Renal cortical epithelial cell (primary cell): ENCODE measurements at regions not wholly inside any gene's neighbourhood (a gene's known extent, or its start where the extent isn't known, plus 50 kb on each side); places are given as distances from the start of the nearest gene placed in this dataset.
A peak's percentile ranks its signal among the peaks of the same experiment; 100 is the strongest.
"Not testable (repeated sequence)": the region's sequence is repeated elsewhere in the genome, so short reads cannot be mapped to it uniquely, and the experiment has no call there.

Source experiments
- DNase-seq: peaks from one replicate; pipeline ENCODE4 v3.0.0-alpha.2; 2011; ENCODE audit warnings: low read depth

DNA sequence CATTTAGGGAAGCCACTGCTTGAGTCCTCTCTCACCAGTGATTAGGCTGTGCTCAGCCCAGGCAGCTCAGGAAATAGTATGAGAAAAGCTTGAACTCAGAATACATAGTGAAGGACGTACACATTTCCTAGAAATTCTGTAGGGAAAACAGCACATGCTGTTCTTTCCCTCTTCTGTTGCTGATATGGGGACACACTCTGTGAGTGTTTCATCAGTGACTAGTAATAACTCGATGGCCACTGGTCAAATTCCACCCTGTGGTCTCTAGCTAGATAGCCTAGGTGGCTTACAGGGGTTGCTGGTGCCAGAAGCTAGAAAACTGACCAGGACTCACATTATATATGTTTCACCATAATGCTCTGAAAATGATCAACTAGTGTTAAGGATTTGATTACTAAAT is 259.8 kb upstream of the SOX4 start:
- DNase-seq, result no peak

- no peak for DNase-seq
These were observed 258.9 kb upstream of the SOX4 start for GRCh38 chr6:21334651-21335050.

DNA sequence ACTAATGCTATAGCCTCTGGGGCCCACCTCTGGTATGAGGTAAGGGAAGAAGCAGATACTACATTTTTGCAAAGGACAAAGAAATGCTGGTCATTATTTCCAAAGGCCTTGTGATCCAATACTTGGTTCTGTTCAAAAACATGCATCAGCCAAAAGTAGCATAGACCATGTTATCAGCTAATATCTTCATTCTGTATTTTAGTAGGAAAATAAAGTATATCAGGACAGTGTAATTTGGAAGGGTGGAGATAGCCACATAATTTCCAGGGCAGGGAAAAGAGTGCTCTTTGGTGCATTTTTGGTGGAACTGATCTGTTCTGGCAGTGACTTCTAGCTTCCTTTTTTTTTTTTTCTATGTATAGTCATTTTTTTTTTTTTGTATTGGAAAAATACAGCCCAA is 258.0 kb upstream of the SOX4 start:
- no peak for DNase-seq

DNA sequence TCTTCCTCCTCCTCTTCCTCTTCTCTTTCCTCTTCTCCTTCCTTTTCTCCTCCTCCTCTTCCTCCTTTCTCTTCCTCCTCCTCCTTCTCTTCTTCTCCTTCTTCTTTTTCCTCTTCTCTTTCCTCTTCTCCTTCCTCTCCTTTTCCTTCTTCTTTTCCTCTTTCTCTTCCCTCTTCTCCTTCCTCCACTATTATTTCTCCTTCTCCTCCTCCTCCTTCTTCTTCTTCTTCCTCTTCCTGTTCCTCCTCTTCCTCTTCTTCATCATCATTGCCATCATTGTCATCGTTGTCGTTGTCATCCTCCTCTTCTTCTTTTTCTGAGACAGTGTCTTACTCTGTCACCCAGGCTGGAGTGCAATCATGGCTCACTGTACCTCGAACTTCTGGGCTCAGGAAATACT is 256.3 kb upstream of the SOX4 start:
- DNase-seq, result no peak

DNA sequence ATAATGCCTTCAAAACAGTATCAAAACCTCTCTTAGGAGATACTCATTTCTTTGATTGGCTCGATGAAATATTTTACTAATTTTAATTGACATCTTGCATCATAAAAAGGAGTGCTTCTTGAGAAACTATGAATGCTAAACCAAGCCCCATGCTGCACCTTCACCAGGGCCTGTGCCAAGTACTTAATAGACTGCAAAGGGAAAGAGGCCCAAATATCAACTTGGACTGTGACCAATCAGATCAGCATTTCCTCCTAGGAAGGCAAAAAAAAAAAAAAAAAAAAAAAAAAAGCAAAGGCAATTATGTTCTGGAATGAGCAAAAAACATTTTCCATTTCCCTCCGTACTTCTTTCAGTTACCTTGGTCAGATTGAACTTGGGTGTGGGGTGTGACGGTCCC is 253.0 kb upstream of the SOX4 start:
- DNase-seq, result no peak

GRCh38 chr6:21341910-21342309 is 251.6 kb upstream of the SOX4 start:
- no peak for DNase-seq

DNA sequence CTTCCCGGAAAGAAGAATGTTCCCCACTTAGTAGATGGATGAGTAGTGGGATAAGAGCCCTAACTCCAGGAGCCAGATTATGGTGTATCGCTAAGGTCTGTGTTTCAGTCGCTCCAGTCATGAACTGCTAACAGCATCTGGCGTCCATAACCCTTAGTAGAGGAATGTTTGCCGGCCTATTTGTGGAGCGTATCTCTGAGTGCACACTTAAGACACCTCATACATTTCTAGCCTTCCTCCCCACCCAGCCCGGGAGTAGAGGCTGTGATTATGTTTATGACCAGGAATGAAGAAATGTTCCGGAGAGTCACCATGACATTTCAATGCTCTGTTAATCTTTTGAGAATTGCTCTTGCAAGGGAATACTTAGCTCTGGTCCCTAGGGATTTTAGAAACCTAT is 251.1 kb upstream of the SOX4 start:
- DNase-seq, result no peak

DNA sequence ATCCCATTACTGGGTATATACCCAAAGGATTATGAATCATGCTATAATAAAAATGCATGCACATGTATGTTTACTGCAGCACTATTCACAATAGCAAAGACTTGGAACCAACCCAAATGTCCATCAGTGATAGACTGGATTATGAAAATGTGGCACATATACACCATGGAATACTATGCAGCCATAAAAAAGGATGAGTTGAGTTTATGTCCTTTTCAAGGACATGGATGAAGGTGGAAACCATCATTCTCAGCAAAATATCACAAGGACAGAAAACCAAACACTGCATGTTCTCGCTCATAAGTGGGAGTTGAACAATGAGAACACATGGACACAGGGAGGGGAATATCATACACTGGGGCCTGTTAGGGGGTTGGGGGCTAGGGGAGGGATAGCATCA is 247.8 kb upstream of the SOX4 start:
- DNase-seq, result not testable (repeated sequence)

- DNase-seq, result no peak
These were observed 245.4 kb upstream of the SOX4 start for GRCh38 chr6:21348146-21348503.

DNA sequence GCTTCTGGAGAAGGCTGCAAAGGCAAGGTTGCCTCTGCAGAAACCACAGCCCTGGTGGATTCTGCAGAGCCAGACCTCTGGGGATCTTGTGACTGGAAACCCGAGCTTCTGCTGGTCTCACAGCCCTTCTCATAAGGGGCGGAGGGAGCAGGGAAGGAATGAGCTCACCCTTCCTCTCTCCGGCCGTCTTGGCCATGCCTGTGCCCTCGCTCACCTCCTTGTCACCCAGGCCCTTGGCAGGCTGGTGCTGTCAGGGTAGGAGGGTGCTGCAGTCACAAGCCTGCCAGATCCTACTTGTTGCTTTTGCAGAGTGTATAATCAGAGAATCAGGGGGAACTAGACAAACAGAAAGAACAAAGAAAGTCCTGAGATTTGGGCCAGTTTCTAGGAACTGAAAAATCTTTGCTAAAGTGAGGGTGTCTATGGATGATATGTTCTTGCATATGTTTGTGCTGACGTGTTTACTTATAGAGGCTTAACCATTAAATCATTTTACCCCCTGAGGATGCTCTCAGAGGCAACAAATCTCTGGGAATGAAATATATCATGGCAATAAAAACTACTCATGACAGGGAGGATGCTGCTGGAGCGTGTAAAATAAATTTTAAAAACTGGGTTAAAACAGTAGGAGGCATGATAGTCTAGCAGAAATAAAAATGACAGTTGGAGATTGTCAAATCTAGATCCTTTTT is 244.9 kb upstream of the SOX4 start:
- DNase-seq, result peak; percentile 66

DNA sequence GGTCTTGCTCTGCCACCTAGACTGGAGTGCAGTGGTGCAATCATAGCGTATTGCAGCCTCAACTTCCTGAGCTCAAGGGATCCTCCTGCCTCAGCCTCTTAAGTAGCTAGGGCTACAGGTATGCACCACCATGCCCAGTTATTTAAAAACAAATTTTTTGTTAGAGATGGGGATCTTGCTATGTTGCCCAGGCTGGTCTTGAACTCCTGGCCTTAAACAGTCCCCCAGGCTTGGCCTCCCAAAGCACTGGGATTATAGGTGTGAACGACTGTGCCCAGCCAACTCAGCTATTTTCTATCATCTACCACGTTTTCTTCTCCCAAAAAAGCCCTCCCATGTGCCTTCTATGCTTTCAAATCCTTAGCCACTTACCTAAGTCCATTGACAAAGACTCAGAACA is 243.7 kb upstream of the SOX4 start:
- DNase-seq, result no peak

DNA sequence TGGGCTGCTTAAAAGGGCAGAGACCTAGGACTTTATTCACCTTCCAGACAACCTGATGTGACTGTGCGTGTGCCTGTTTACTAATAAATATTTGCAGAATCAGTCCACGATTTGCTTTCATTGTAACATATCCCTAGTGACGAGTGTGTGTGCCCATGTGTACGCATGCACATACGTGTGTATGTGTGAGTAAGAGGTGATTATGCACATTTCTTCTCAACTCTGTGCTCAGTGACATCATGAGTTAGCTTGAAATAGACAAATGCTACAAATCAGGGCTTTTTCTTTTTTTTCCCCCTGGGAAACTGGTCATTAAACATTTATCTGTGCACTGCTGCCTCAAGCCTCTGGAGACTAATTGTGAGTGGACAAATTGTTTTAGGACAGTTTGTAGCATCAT is 242.6 kb upstream of the SOX4 start:
- no peak for DNase-seq

- DNase-seq, result no peak
These were observed 241.4 kb upstream of the SOX4 start for GRCh38 chr6:21352131-21352530.

DNA sequence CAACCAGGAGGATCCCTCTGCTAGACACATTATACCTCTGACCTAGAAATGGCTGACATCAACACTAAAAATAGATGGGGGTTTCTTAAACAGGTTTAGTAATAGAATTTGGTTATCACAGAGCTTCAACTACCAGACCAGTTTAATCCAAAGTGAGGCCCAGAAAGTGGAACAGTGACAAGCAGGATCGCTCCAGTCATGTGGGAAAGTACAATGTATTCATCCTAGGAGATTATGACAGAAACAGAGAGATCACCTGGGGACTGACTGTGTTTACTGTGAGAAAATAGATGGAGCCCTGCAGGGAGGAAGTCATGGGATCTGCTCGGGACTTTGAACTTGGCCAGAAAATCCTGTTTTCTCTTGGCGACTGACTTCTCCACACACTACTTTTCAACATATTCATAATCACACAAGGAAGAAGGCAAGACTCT is 238.7 kb upstream of the SOX4 start:
- peak; percentile 42 for DNase-seq

GRCh38 chr6:21355638-21356037 is 237.9 kb upstream of the SOX4 start:
- no peak for DNase-seq

- no peak for DNase-seq
These were observed 236.3 kb upstream of the SOX4 start for GRCh38 chr6:21357262-21357661.

DNA sequence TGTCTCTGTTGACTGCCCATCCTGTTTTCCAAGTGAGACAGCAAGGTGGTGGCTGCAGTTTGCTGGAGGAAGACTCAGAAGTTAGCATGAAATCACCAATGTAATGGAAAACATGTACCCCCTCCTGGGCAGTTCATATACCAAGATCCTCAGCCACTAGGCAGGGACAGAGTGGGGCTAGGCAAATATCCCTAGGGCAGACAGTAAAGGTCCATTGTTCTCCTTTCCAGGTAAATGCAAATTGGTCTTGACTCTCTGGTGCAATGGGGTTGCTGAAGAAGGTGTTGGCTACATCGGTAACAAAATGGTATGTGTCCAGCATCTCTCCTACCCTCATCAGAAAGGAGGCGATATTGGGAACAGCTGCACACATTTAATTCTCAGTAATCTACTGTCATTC is 233.6 kb upstream of the SOX4 start:
- no peak for DNase-seq

- no peak for DNase-seq
These were observed 233.2 kb upstream of the SOX4 start for GRCh38 chr6:21360336-21360735.

DNA sequence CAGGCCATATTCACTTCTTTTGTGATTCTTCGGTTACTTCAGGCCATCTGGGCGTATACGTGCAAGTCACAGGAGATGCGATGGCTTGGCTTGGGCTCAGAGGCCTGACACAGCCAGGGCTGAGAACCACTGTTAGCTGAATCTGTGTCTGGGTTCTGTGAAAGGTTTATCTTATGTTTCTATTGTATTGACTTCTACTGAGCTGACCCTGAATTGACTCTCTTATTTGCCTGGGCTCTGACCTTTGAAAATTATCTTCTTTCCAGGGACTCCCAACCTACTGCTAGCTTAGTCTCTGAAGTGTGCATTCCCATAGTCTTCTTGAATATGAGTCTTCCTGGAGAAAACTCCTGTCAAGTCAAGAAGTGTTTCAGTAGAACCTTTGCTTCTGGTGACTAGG is 226.4 kb upstream of the SOX4 start:
- no peak for DNase-seq

DNA sequence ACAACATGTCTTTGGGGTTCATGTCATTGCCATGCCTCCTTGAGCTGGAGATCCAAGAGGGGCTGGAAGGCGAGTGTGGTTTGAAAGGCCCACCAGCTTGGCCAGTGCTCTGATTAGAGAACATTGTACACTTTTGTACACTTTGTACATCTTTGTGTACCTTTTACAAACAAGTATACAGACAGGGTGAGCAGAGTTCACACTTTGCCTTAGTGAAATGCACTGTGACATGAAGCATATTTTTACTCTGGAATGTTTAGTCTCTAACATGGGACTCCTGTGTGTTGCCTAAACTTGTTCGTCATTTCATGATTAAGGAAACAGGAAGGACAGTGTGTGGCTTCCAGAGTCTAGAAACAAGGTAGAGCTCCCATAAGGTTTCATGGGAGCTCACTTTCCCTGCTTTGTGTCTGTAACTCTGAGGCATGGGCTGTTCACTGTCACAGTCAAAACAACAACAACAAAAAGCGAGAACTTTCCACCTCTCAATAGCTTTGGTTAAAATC is 225.8 kb upstream of the SOX4 start:
- no peak for DNase-seq

- DNase-seq, result no peak
These were observed 222.5 kb upstream of the SOX4 start for GRCh38 chr6:21371061-21371460.

GRCh38 chr6:21371676-21372171 is 221.8 kb upstream of the SOX4 start:
- peak; percentile 38 for DNase-seq

GRCh38 chr6:21375151-21376116 is 218.1 kb upstream of the SOX4 start:
- DNase-seq, result no peak
